ENCODE measurements at regions not wholly inside any gene's neighbourhood (a gene's known extent, or its start where the extent isn't known, plus 50 kb on each side); places are given as distances from the start of the nearest gene placed in this dataset.

DNA sequence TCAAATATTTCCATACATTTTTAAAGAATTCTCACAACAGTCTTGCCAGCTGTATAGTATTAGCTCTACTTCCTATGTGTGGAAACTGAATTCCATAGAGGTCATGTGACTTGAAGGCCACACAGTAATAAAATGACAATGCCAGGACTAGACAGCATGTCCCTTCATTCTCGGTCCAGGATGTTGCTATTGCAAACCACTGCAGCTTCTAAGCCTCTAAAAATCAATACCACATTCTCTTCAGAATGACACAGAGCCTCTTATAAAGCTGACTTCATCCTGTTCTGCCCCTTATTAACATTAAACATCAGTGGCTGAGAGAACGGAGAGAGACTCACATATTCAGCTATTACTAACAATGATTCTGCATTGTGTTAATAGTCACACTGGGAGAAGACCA is 240.3 kb upstream of the PEX5L start:
- TF ChIP-seq, protein P1, sequence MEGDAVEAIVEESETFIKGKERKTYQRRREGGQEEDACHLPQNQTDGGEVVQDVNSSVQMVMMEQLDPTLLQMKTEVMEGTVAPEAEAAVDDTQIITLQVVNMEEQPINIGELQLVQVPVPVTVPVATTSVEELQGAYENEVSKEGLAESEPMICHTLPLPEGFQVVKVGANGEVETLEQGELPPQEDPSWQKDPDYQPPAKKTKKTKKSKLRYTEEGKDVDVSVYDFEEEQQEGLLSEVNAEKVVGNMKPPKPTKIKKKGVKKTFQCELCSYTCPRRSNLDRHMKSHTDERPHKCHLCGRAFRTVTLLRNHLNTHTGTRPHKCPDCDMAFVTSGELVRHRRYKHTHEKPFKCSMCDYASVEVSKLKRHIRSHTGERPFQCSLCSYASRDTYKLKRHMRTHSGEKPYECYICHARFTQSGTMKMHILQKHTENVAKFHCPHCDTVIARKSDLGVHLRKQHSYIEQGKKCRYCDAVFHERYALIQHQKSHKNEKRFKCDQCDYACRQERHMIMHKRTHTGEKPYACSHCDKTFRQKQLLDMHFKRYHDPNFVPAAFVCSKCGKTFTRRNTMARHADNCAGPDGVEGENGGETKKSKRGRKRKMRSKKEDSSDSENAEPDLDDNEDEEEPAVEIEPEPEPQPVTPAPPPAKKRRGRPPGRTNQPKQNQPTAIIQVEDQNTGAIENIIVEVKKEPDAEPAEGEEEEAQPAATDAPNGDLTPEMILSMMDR (conservative IDR thresholded peaks at IDR 0.05; ENCODE audit: low read depth, low read length), result no peak
- no peak for TF ChIP-seq EZH2 (IDR thresholded peaks at IDR 0.05; ENCODE audit: borderline replicate concordance, low read depth, low read length, poor library complexity, severe bottlenecking)
